PC-9 (cell line): ENCODE measurements at regions not wholly inside any gene's neighbourhood (a gene's known extent, or its start where the extent isn't known, plus 50 kb on each side); places are given as distances from the start of the nearest gene placed in this dataset.

Experiments
- EZH2 ChIP-seq: fragments of 200-600 bp; sonication (generic); IDR thresholded peaks from 2 replicates; pipeline ENCODE4 v1.8.0; 2017; ENCODE audit warnings: antibody characterized with exemption, low read depth
- TF ChIP-seq, protein P1 (sequence below): fragments of 200-600 bp; sonication (generic); conservative IDR thresholded peaks from 2 replicates; pipeline ENCODE4 v1.6.1; 2017; ENCODE audit warnings: mixed run types, antibody characterized with exemption, mild to moderate bottlenecking, moderate library complexity

- TF ChIP-seq, protein P1, sequence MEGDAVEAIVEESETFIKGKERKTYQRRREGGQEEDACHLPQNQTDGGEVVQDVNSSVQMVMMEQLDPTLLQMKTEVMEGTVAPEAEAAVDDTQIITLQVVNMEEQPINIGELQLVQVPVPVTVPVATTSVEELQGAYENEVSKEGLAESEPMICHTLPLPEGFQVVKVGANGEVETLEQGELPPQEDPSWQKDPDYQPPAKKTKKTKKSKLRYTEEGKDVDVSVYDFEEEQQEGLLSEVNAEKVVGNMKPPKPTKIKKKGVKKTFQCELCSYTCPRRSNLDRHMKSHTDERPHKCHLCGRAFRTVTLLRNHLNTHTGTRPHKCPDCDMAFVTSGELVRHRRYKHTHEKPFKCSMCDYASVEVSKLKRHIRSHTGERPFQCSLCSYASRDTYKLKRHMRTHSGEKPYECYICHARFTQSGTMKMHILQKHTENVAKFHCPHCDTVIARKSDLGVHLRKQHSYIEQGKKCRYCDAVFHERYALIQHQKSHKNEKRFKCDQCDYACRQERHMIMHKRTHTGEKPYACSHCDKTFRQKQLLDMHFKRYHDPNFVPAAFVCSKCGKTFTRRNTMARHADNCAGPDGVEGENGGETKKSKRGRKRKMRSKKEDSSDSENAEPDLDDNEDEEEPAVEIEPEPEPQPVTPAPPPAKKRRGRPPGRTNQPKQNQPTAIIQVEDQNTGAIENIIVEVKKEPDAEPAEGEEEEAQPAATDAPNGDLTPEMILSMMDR = no peak
- TF ChIP-seq EZH2 = no peak
These were observed 376.1 kb upstream of the ERCC4 start for GRCh38 chr16:13543850-13544249.
